Loucy (cell line): ENCODE measurements at regions not wholly inside any gene's neighbourhood (a gene's known extent, or its start where the extent isn't known, plus 50 kb on each side); places are given as distances from the start of the nearest gene placed in this dataset.

Experiments used
- EZH2phosphoT487 ChIP-seq: fragments of 200-600 bp; IDR thresholded peaks from 2 replicates; pipeline ENCODE4 v1.6.1; 2018; ENCODE audit warnings: antibody characterized with exemption, mild to moderate bottlenecking, moderate library complexity, borderline replicate concordance
- TF ChIP-seq, protein P1 (sequence below): fragments of 200-600 bp; sonication (generic); conservative IDR thresholded peaks from 2 replicates; pipeline ENCODE4 v1.5.1; 2014; ENCODE audit warnings: mild to moderate bottlenecking, antibody characterized with exemption, low read length

DNA sequence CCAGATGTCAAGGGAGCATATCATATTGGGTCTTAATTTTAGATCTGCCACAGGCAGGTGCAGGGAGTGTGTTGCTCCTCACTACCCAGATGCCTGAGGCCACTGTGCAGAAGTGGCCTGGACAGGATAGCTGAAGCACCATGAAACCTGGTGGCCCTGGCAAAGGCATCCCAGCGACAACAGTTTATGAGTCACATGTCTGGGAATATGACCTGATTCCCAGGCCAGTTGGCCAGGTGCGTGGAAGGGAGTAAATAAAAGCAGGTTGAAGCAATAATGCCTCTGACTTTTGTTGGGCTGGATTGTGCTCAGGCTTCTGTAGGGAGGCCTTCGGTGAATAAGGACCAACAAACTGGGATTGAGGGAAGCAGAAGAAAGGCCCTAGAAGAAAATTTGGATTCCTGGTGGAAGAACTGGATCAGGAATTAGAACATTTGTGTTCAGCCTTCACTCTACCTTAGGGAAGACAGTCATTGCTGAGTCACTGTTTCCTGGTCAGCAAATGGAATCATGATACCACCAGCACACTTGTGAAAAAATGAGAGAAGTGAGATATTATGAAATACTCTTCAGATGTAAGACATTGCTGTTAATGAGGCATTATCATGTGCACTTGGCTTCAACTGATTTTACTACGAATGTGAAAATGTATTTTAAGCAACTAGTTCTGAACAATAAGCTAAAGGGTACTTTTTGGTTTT, 78.4 kb upstream of the ZNF516 start:
- TF ChIP-seq, protein P1, sequence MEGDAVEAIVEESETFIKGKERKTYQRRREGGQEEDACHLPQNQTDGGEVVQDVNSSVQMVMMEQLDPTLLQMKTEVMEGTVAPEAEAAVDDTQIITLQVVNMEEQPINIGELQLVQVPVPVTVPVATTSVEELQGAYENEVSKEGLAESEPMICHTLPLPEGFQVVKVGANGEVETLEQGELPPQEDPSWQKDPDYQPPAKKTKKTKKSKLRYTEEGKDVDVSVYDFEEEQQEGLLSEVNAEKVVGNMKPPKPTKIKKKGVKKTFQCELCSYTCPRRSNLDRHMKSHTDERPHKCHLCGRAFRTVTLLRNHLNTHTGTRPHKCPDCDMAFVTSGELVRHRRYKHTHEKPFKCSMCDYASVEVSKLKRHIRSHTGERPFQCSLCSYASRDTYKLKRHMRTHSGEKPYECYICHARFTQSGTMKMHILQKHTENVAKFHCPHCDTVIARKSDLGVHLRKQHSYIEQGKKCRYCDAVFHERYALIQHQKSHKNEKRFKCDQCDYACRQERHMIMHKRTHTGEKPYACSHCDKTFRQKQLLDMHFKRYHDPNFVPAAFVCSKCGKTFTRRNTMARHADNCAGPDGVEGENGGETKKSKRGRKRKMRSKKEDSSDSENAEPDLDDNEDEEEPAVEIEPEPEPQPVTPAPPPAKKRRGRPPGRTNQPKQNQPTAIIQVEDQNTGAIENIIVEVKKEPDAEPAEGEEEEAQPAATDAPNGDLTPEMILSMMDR = no peak
- TF ChIP-seq EZH2phosphoT487 = no peak
